ENCODE measurements at regions not wholly inside any gene's neighbourhood (a gene's known extent, or its start where the extent isn't known, plus 50 kb on each side); places are given as distances from the start of the nearest gene placed in this dataset.

- TF ChIP-seq CTCF (conservative IDR thresholded peaks at IDR 0.05; ENCODE audit: low read length) (no peak), EZH2phosphoT487 (IDR thresholded peaks at IDR 0.05; ENCODE audit: borderline replicate concordance, low read depth, low read length) (no peak)
Observed at GRCh38 chr2:111665011-111665410, 219.0 kb downstream of the ANAPC1 start.
